ENCODE measurements at regions not wholly inside any gene's neighbourhood (a gene's known extent, or its start where the extent isn't known, plus 50 kb on each side); places are given as distances from the start of the nearest gene placed in this dataset.
"Not testable (repeated sequence)": the region's sequence is repeated elsewhere in the genome, so short reads cannot be mapped to it uniquely, and the experiment has no call there.

GRCh38 chr2:211187602-211188001 lies 631.2 kb downstream of the CPS1 start:
- Histone ChIP-seq H3K9me3 (replicated peaks; ENCODE audit: control insufficient read depth, low read depth, low read length) (no peaks in the 10 kb centered on the region), H3K36me3 (ENCODE audit: control insufficient read depth, insufficient read depth, low read length) (no peaks in the 10 kb centered on the region), H3K4me1 (ENCODE audit: control insufficient read depth, insufficient read depth, low read length) (no peaks in the 10 kb centered on the region)

GRCh38 chr2:211203986-211204385 lies 647.6 kb downstream of the CPS1 start:
- DNase-seq, result no peak
- no peaks in the 10 kb centered on the region for H3K36me3 ChIP-seq (ENCODE audit: control insufficient read depth, insufficient read depth, low read length)
- no peak overlapping the region for H3K4me3 ChIP-seq (ENCODE audit: low read length)
- no peaks in the 10 kb centered on the region for H3K9me3 ChIP-seq (replicated peaks; ENCODE audit: control insufficient read depth, low read depth, low read length)
- H3K27me3 ChIP-seq (ENCODE audit: control insufficient read depth, insufficient read depth, low read length), result no peaks in the 10 kb centered on the region
- H3K4me1 ChIP-seq (ENCODE audit: control insufficient read depth, insufficient read depth, low read length), result no peaks in the 10 kb centered on the region
- no peak overlapping the region for H3K27ac ChIP-seq (ENCODE audit: low read length)

More at GRCh38 chr2:211187602-211188001, 631.2 kb downstream of the CPS1 start:
- no peak overlapping the region for H3K27ac ChIP-seq (ENCODE audit: low read length)
- H3K4me3 ChIP-seq (ENCODE audit: low read length), result no peak overlapping the region
- H3K27me3 ChIP-seq (ENCODE audit: control insufficient read depth, insufficient read depth, low read length), result no peaks in the 10 kb centered on the region
- DNase-seq, result no peak

- no peaks in the 10 kb centered on the region for H3K9me3 ChIP-seq (replicated peaks; ENCODE audit: control insufficient read depth, low read depth, low read length)
- no peaks in the 10 kb centered on the region for H3K27me3 ChIP-seq (ENCODE audit: control insufficient read depth, insufficient read depth, low read length)
- no CpG with 5 or more reads among the region's 2 CpGs for WGBS (ENCODE audit: insufficient coverage)
- H3K27ac ChIP-seq (ENCODE audit: low read length), result no peak overlapping the region
- no peaks in the 10 kb centered on the region for H3K4me1 ChIP-seq (ENCODE audit: control insufficient read depth, insufficient read depth, low read length)
- DNase-seq, result no peak
- no peak overlapping the region for H3K4me3 ChIP-seq (ENCODE audit: low read length)
- no peaks in the 10 kb centered on the region for H3K36me3 ChIP-seq (ENCODE audit: control insufficient read depth, insufficient read depth, low read length)
Observed at GRCh38 chr2:211204456-211204855, 648.1 kb downstream of the CPS1 start.

- Histone ChIP-seq H3K27me3 (ENCODE audit: control insufficient read depth, insufficient read depth, low read length) (no peaks in the 10 kb centered on the region), H3K4me3 (ENCODE audit: low read length) (no peak overlapping the region), H3K36me3 (ENCODE audit: control insufficient read depth, insufficient read depth, low read length) (no peaks in the 10 kb centered on the region), H3K4me1 (ENCODE audit: control insufficient read depth, insufficient read depth, low read length) (no peaks in the 10 kb centered on the region), H3K27ac (ENCODE audit: low read length) (no peak overlapping the region), H3K9me3 (replicated peaks; ENCODE audit: control insufficient read depth, low read depth, low read length) (no peaks in the 10 kb centered on the region)
- DNase-seq, result no peak
- WGBS (ENCODE audit: insufficient coverage), result no CpG with 5 or more reads among the region's 6 CpGs
Observed at GRCh38 chr2:211204902-211205301, 648.5 kb downstream of the CPS1 start.

GRCh38 chr2:211205358-211205757 lies 649.0 kb downstream of the CPS1 start:
- Histone ChIP-seq H3K9me3 (replicated peaks; ENCODE audit: control insufficient read depth, low read depth, low read length) (no peaks in the 10 kb centered on the region), H3K27ac (ENCODE audit: low read length) (no peak overlapping the region), H3K36me3 (ENCODE audit: control insufficient read depth, insufficient read depth, low read length) (no peaks in the 10 kb centered on the region), H3K4me1 (ENCODE audit: control insufficient read depth, insufficient read depth, low read length) (no peaks in the 10 kb centered on the region), H3K27me3 (ENCODE audit: control insufficient read depth, insufficient read depth, low read length) (no peaks in the 10 kb centered on the region), H3K4me3 (ENCODE audit: low read length) (no peak overlapping the region)
- DNase-seq, result no peak
- WGBS (ENCODE audit: insufficient coverage), result no CpG with 5 or more reads among the region's 1 CpG

GRCh38 chr2:211205836-211206235 lies 649.4 kb downstream of the CPS1 start:
- no peaks in the 10 kb centered on the region for H3K9me3 ChIP-seq (replicated peaks; ENCODE audit: control insufficient read depth, low read depth, low read length)
- H3K4me1 ChIP-seq (ENCODE audit: control insufficient read depth, insufficient read depth, low read length), result no peaks in the 10 kb centered on the region
- no peak overlapping the region for H3K4me3 ChIP-seq (ENCODE audit: low read length)
- no peaks in the 10 kb centered on the region for H3K36me3 ChIP-seq (ENCODE audit: control insufficient read depth, insufficient read depth, low read length)
- DNase-seq, result no peak
- no peaks in the 10 kb centered on the region for H3K27me3 ChIP-seq (ENCODE audit: control insufficient read depth, insufficient read depth, low read length)
- H3K27ac ChIP-seq (ENCODE audit: low read length), result no peak overlapping the region

GRCh38 chr2:211216221-211216620 lies 659.8 kb downstream of the CPS1 start:
- H3K27ac ChIP-seq (ENCODE audit: low read length), result no peak overlapping the region
- no peak for DNase-seq
- H3K36me3 ChIP-seq (ENCODE audit: control insufficient read depth, insufficient read depth, low read length), result no peaks in the 10 kb centered on the region
- H3K4me3 ChIP-seq (ENCODE audit: low read length), result no peak overlapping the region
- H3K27me3 ChIP-seq (ENCODE audit: control insufficient read depth, insufficient read depth, low read length), result no peaks in the 10 kb centered on the region
- no peaks in the 10 kb centered on the region for H3K4me1 ChIP-seq (ENCODE audit: control insufficient read depth, insufficient read depth, low read length)
- H3K9me3 ChIP-seq (replicated peaks; ENCODE audit: control insufficient read depth, low read depth, low read length), result peaks cover 6% of the 10 kb centered on the region
- no CpG with 5 or more reads among the region's 1 CpG for WGBS (ENCODE audit: insufficient coverage)

GRCh38 chr2:211219548-211219947 lies 663.1 kb downstream of the CPS1 start:
- not testable (repeated sequence) for H3K27ac ChIP-seq (ENCODE audit: low read length); DNase-seq; H3K27me3 ChIP-seq (ENCODE audit: control insufficient read depth, insufficient read depth, low read length); H3K4me1 ChIP-seq (ENCODE audit: control insufficient read depth, insufficient read depth, low read length); H3K36me3 ChIP-seq (ENCODE audit: control insufficient read depth, insufficient read depth, low read length); H3K4me3 ChIP-seq (ENCODE audit: low read length); H3K9me3 ChIP-seq (replicated peaks; ENCODE audit: control insufficient read depth, low read depth, low read length)
- WGBS (ENCODE audit: insufficient coverage), result 67% methylated on average over 1 of the region's 15 CpGs

- Histone ChIP-seq H3K9me3 (replicated peaks; ENCODE audit: control insufficient read depth, low read depth, low read length) (no peaks in the 10 kb centered on the region), H3K4me3 (ENCODE audit: low read length) (no peak overlapping the region), H3K27ac (ENCODE audit: low read length) (no peak overlapping the region), H3K36me3 (ENCODE audit: control insufficient read depth, insufficient read depth, low read length) (no peaks in the 10 kb centered on the region), H3K4me1 (ENCODE audit: control insufficient read depth, insufficient read depth, low read length) (no peaks in the 10 kb centered on the region), H3K27me3 (ENCODE audit: control insufficient read depth, insufficient read depth, low read length) (no peaks in the 10 kb centered on the region)
- DNase-seq, result no peak
- no CpG with 5 or more reads among the region's 4 CpGs for WGBS (ENCODE audit: insufficient coverage)
Observed at GRCh38 chr2:211225784-211226183, 669.4 kb downstream of the CPS1 start.

GRCh38 chr2:211228559-211228958 lies 672.2 kb downstream of the CPS1 start:
- WGBS (ENCODE audit: insufficient coverage), result 74% methylated on average over 3 of the region's 3 CpGs
- DNase-seq, result no peak
- no peaks in the 10 kb centered on the region for H3K9me3 ChIP-seq (replicated peaks; ENCODE audit: control insufficient read depth, low read depth, low read length)
- H3K27me3 ChIP-seq (ENCODE audit: control insufficient read depth, insufficient read depth, low read length), result no peaks in the 10 kb centered on the region
- H3K4me3 ChIP-seq (ENCODE audit: low read length), result no peak overlapping the region
- H3K27ac ChIP-seq (ENCODE audit: low read length), result no peak overlapping the region
- H3K36me3 ChIP-seq (ENCODE audit: control insufficient read depth, insufficient read depth, low read length), result no peaks in the 10 kb centered on the region
- H3K4me1 ChIP-seq (ENCODE audit: control insufficient read depth, insufficient read depth, low read length), result no peaks in the 10 kb centered on the region

GRCh38 chr2:211237586-211238275 lies 681.3 kb downstream of the CPS1 start:
- Histone ChIP-seq H3K4me1 (ENCODE audit: control insufficient read depth, insufficient read depth, low read length) (no peaks in the 10 kb centered on the region), H3K36me3 (ENCODE audit: control insufficient read depth, insufficient read depth, low read length) (no peaks in the 10 kb centered on the region), H3K9me3 (replicated peaks; ENCODE audit: control insufficient read depth, low read depth, low read length) (peaks cover 5% of the 10 kb centered on the region), H3K27me3 (ENCODE audit: control insufficient read depth, insufficient read depth, low read length) (no peaks in the 10 kb centered on the region), H3K4me3 (ENCODE audit: low read length) (no peak overlapping the region), H3K27ac (ENCODE audit: low read length) (no peak overlapping the region)
- peak; percentile 5 for DNase-seq
- 73% methylated on average over 3 of the region's 4 CpGs for WGBS (ENCODE audit: insufficient coverage)

All from muscle of leg (tissue), 3 donors.